H1 (cell line): ENCODE measurements at regions not wholly inside any gene's neighbourhood (a gene's known extent, or its start where the extent isn't known, plus 50 kb on each side); places are given as distances from the start of the nearest gene placed in this dataset.

ENCODE experiments used
- CTCF ChIA-PET: fragments of 300-600 bp; sonication (Branson Sonifier 250); formaldehyde crosslinking; loops from one replicate; lab custom pipeline; 2021; ENCODE audit not compliant: partially characterized antibody; lab: Charles Lee
- POLR2A ChIA-PET: fragments of 300-600 bp; sonication (Branson Sonifier 250); formaldehyde crosslinking; loops from one replicate; lab custom pipeline; 2021; ENCODE audit warnings: inconsistent platforms; ENCODE audit not compliant: partially characterized antibody; lab: Charles Lee
- DNase-seq, 2 experiments: peaks; one replicate each; pipeline versions ENCODE4 v3.0.0 to v3.0.0-alpha.2; 2010 to 2022; ENCODE audit warnings: low spot score in 2 of 2, low read depth in 1 of 2, mixed read lengths in 1 of 2
- FAIRE-seq: peaks from 2 replicates; lab custom pipeline; 2011; peaks lifted over from hg19 to GRCh38; lab: Jason Lieb, UNC
- H2AFZ ChIP-seq: 2 replicates; pipeline ENCODE4 v1.8.1; 2012; ENCODE audit warnings: low read length, inconsistent platforms
- H2AK5ac ChIP-seq: 2 replicates; pipeline ENCODE4 v1.6.1; 2013; ENCODE audit warnings: low read depth, low read length
- H2BK120ac ChIP-seq: replicated peaks from 2 replicates; pipeline ENCODE3; 2013; ENCODE audit warnings: low read depth, low read length, inconsistent platforms
- H2BK12ac ChIP-seq: 2 replicates; pipeline ENCODE4 v1.6.1; 2013; ENCODE audit warnings: low read depth, low read length
- H2BK15ac ChIP-seq: 2 replicates; pipeline ENCODE4 v1.6.1; 2013; ENCODE audit warnings: low read length
- H2BK20ac ChIP-seq: 2 replicates; pipeline ENCODE4 v1.6.1; 2013; ENCODE audit warnings: low read length
- H2BK5ac ChIP-seq: 2 replicates; pipeline ENCODE4 v1.6.1; 2013; ENCODE audit warnings: low read depth, low read length
- H3K14ac ChIP-seq: 2 replicates; pipeline ENCODE4 v1.6.1; 2013; ENCODE audit warnings: inconsistent platforms; ENCODE audit not compliant: insufficient read length
- H3K18ac ChIP-seq: 2 replicates; pipeline ENCODE4 v1.6.1; 2013; ENCODE audit warnings: low read length; ENCODE audit errors: extremely low read depth
- H3K23ac ChIP-seq: 2 replicates; pipeline ENCODE4 v1.6.1; 2013; ENCODE audit warnings: inconsistent platforms; ENCODE audit not compliant: insufficient read length
- H3K23me2 ChIP-seq: 2 replicates; pipeline ENCODE4 v1.6.1; 2013; ENCODE audit warnings: low read depth, low read length
- H3K27ac ChIP-seq: 2 replicates; pipeline ENCODE4 v1.6.1; 2011; ENCODE audit warnings: low read depth, low read length, inconsistent platforms
- H3K27me3 ChIP-seq, 4 experiments: replicated peaks in 1 of 4; 1 replicate in 1 of 4; 2 replicates in 3 of 4; pipeline versions ENCODE4 v1.6.1 to v1.8.1; 2011 to 2013; ENCODE audit warnings: low read length in 3 of 4, mild to moderate bottlenecking in 3 of 4, inconsistent platforms in 2 of 4, mixed read lengths in 2 of 4, moderate library complexity in 1 of 4; ENCODE audit not compliant: control insufficient read depth in 3 of 4, insufficient read depth in 3 of 4; ENCODE audit errors: extremely low read depth in 1 of 4
- H3K36me3 ChIP-seq, 4 experiments: 2 replicates each; pipeline versions ENCODE4 v1.6.1 to v1.8.1; 2011 to 2013; ENCODE audit warnings: mild to moderate bottlenecking in 4 of 4, low read length in 3 of 4, moderate library complexity in 2 of 4, control low read depth in 1 of 4, inconsistent platforms in 1 of 4; ENCODE audit not compliant: insufficient read depth in 4 of 4, control insufficient read depth in 2 of 4
- H3K4ac ChIP-seq: replicated peaks from 2 replicates; pipeline ENCODE3; 2013; ENCODE audit warnings: low read length, low read depth, mixed read lengths, inconsistent platforms; ENCODE audit not compliant: insufficient read length
- H3K4me1 ChIP-seq, 4 experiments: replicated peaks in 1 of 4; 1 replicate in 1 of 4; 2 replicates in 3 of 4; pipeline versions ENCODE4 v1.6.1 to v1.8.1; 2011 to 2013; ENCODE audit warnings: low read length in 3 of 4, inconsistent platforms in 2 of 4, mixed read lengths in 1 of 4; ENCODE audit not compliant: insufficient read depth in 4 of 4, control insufficient read depth in 3 of 4
- H3K4me2 ChIP-seq, 2 experiments: 2 replicates each; pipeline versions ENCODE4 v1.6.1 to v1.8.1; 2011 to 2013; ENCODE audit warnings: low read depth in 2 of 2, low read length in 2 of 2, control low read depth in 1 of 2, inconsistent platforms in 1 of 2, mild to moderate bottlenecking in 1 of 2; ENCODE audit not compliant: insufficient read depth in 1 of 2
- H3K4me3 ChIP-seq, 4 experiments: fragments of 200-600, 300-600 bp in 1 of 4; sonication (generic), shearing (Covaris generic), sonication (Bioruptor Twin) in 1 of 4; 2 replicates each; pipeline versions ENCODE4 v1.5.1 to v1.8.1; 2011 to 2016; ENCODE audit warnings: low read length in 4 of 4, low read depth in 3 of 4, control low read depth in 2 of 4, inconsistent platforms in 2 of 4, mild to moderate bottlenecking in 2 of 4, mixed read lengths in 1 of 4, moderate library complexity in 1 of 4; ENCODE audit not compliant: insufficient read depth in 2 of 4; ENCODE audit errors: extremely low read depth in 1 of 4
- H3K56ac ChIP-seq: replicated peaks from 2 replicates; pipeline ENCODE3; 2013; ENCODE audit warnings: low read depth, mild to moderate bottlenecking, mixed read lengths, low read length, inconsistent platforms; ENCODE audit not compliant: insufficient read length
- H3K79me1 ChIP-seq: 2 replicates; pipeline ENCODE4 v1.6.1; 2013; ENCODE audit warnings: low read depth, low read length, control low read depth
- H3K79me2 ChIP-seq, 2 experiments: 2 replicates each; pipeline versions ENCODE4 v1.6.1 to v1.8.1; 2012 to 2013; ENCODE audit warnings: low read length in 2 of 2, mild to moderate bottlenecking in 2 of 2, inconsistent platforms in 1 of 2; ENCODE audit not compliant: insufficient read depth in 2 of 2, control insufficient read depth in 1 of 2
- H3K9ac ChIP-seq, 4 experiments: replicated peaks in 1 of 4; 1 replicate in 1 of 4; 2 replicates in 3 of 4; pipeline versions ENCODE4 v1.6.1 to v1.8.1; 2011 to 2013; ENCODE audit warnings: low read depth in 3 of 4, low read length in 3 of 4, control low read depth in 2 of 4, mild to moderate bottlenecking in 2 of 4, moderate library complexity in 2 of 4, inconsistent platforms in 1 of 4; ENCODE audit errors: extremely low read depth in 1 of 4
- H3K9me3 ChIP-seq, 2 experiments: 2 replicates each; pipeline versions ENCODE4 v1.6.1 to v1.8.1; 2012 to 2013; ENCODE audit warnings: mild to moderate bottlenecking in 2 of 2, moderate library complexity in 2 of 2, control low read depth in 1 of 2, inconsistent platforms in 1 of 2, low read depth in 1 of 2, low read length in 1 of 2, mixed read lengths in 1 of 2; ENCODE audit not compliant: insufficient read depth in 2 of 2
- H4K20me1 ChIP-seq, 2 experiments: replicated peaks in 1 of 2; 2 replicates each; pipeline versions ENCODE3 to v1.8.1; 2011 to 2013; ENCODE audit warnings: inconsistent platforms in 2 of 2, low read length in 2 of 2, mild to moderate bottlenecking in 1 of 2; ENCODE audit not compliant: insufficient read depth in 2 of 2, control insufficient read depth in 1 of 2
- H4K5ac ChIP-seq: 2 replicates; pipeline ENCODE4 v1.6.1; 2013; ENCODE audit warnings: low read length, low read depth, mixed read lengths, inconsistent platforms; ENCODE audit not compliant: insufficient read length
- H4K8ac ChIP-seq: 2 replicates; pipeline ENCODE4 v1.8.0; 2013; ENCODE audit warnings: mild to moderate bottlenecking, moderate library complexity, low read length, inconsistent platforms; ENCODE audit not compliant: insufficient read depth; ENCODE audit errors: extremely low read depth
- H4K91ac ChIP-seq: replicated peaks from 2 replicates; pipeline ENCODE3; 2013; ENCODE audit warnings: low read length, mixed read lengths, inconsistent platforms; ENCODE audit not compliant: insufficient read length
- BRCA1 ChIP-seq: IDR thresholded peaks from 2 replicates; pipeline ENCODE4 v1.6.1; 2012; ENCODE audit warnings: low read depth, low read length, improper control_type of control experiment
- CREB1 ChIP-seq: IDR thresholded peaks from 2 replicates; pipeline ENCODE4 v1.6.1; 2012; ENCODE audit warnings: inconsistent platforms
- CTBP2 ChIP-seq: IDR thresholded peaks from 2 replicates; pipeline ENCODE4 v1.7.0; 2011; ENCODE audit warnings: borderline replicate concordance, mild to moderate bottlenecking, moderate library complexity, mixed read lengths, low read length; ENCODE audit not compliant: insufficient read depth, insufficient read length
- JUN ChIP-seq: IDR thresholded peaks from 2 replicates; pipeline ENCODE4 v1.6.1; 2011; ENCODE audit warnings: low read depth, mild to moderate bottlenecking, improper control_type of control experiment, low read length
- JUND ChIP-seq: IDR thresholded peaks from 2 replicates; pipeline ENCODE4 v1.6.1; 2011; ENCODE audit warnings: mild to moderate bottlenecking, improper control_type of control experiment, low read length
- KDM4A ChIP-seq: IDR thresholded peaks from one replicate; pipeline ENCODE4 v1.7.1; 2012; ENCODE audit warnings: low read depth, mild to moderate bottlenecking, moderate library complexity, low read length, inconsistent platforms; ENCODE audit not compliant: severe bottlenecking
- MAFK ChIP-seq: IDR thresholded peaks from 2 replicates; pipeline ENCODE4 v1.6.1; 2012; ENCODE audit warnings: low read depth, mild to moderate bottlenecking, improper control_type of control experiment, low read length
- NANOG ChIP-seq: IDR thresholded peaks from 2 replicates; pipeline ENCODE4 v1.6.1; 2011; ENCODE audit warnings: low read length, low read depth, mild to moderate bottlenecking, inconsistent platforms; ENCODE audit not compliant: insufficient read depth, poor library complexity, severe bottlenecking
- SRF ChIP-seq: IDR thresholded peaks from 2 replicates; pipeline ENCODE4 v1.6.1; 2011; ENCODE audit warnings: mild to moderate bottlenecking, low read depth, low read length, moderate library complexity
- TAF7 ChIP-seq: optimal IDR thresholded peaks from 2 replicates; pipeline ENCODE3; 2011; ENCODE audit warnings: low read depth, mild to moderate bottlenecking, inconsistent platforms, low read length, moderate library complexity, borderline replicate concordance
- TCF12 ChIP-seq: IDR thresholded peaks from 2 replicates; pipeline ENCODE4 v1.6.1; 2011; ENCODE audit warnings: low read depth, mild to moderate bottlenecking, low read length
- WGBS, 2 experiments: shearing (Covaris generic) in 1 of 2; methylation state at CpG; one replicate each; pipeline versions ENCODE4 v1.1.6 to v1.1.7; 2013 to 2015; ENCODE audit warnings: low lambda C conversion rate in 2 of 2, mixed read lengths in 2 of 2, inconsistent platforms in 1 of 2, low coverage in 1 of 2, missing lambda C conversion rate in 1 of 2; ENCODE audit not compliant: insufficient replicate concordance in 2 of 2, insufficient coverage in 1 of 2, insufficient read length in 1 of 2; ENCODE audit errors: extremely low coverage in 1 of 2, missing lambda C conversion rate in 1 of 2; 5-methylcytosine and 5-hydroxymethylcytosine counted together
- TF ChIP-seq, protein P1 (sequence below): IDR thresholded peaks from 2 replicates; pipeline ENCODE4 v1.6.1; 2012; ENCODE audit warnings: inconsistent platforms

DNA sequence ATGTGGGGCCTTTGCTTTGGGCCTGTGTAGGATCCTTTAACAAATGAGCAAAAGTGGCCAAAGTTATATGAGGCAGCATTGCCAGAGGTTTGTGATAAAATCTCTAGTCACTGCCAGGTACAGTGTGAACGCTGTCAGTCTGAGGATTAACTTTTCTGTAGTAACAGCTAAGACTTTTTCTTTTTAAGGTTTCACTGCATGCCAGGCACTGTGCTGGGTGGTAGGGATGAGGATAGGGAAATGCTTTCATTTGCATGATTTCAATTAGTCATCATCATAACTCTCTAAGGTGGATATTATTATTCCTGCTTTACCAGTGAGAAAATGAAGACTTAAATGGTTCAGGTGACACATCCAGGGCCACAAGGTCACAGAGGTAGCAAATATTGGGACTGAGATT is 79.7 kb upstream of the BMPER start:
- H2BK15ac ChIP-seq, result no peak overlapping the region
- no peak overlapping the region for H2AK5ac ChIP-seq
- H3K56ac ChIP-seq, result no peak overlapping the region
- no peaks in the 10 kb centered on the region for H3K4me1 ChIP-seq
- H2BK12ac ChIP-seq, result no peak overlapping the region
- no peak overlapping the region for H2BK120ac ChIP-seq
- H2BK20ac ChIP-seq, result no peak overlapping the region
- H4K5ac ChIP-seq, result no peak overlapping the region
- no peak overlapping the region for H3K4me3 ChIP-seq
- DNase-seq (no peak), FAIRE-seq (no peak)
- H3K18ac ChIP-seq, result no peak overlapping the region
- H3K36me3 ChIP-seq, result no peaks in the 10 kb centered on the region
- H3K4me2 ChIP-seq, result no peak overlapping the region
- ChIA-PET CTCF (interaction anchor here (1.9 to 3.3 kb wide), 2 partner anchors 10 to 18 kb away, joined by 19 to 27 read pairs; no protein-coding TSS in a partner anchor), POLR2A (no interaction called here)
- no peak overlapping the region for H3K27ac ChIP-seq
- no peaks in the 10 kb centered on the region; the same call in 1 of the 2 replicates for H3K23me2 ChIP-seq
- no peaks in the 10 kb centered on the region for H3K79me1 ChIP-seq
- no peak overlapping the region for H3K23ac ChIP-seq
- H3K27me3 ChIP-seq, result no peaks in the 10 kb centered on the region
- H3K4ac ChIP-seq, result no peak overlapping the region
- 88% methylated on average over 1 of the region's 1 CpG; no CpG with 5 or more reads in 1 of the 2 experiments for WGBS, 2 experiments
- no peak overlapping the region for H4K8ac ChIP-seq
- no peak overlapping the region for H4K91ac ChIP-seq
- no peaks in the 10 kb centered on the region for H3K79me2 ChIP-seq
- H3K9ac ChIP-seq, result no peak overlapping the region
- no peak overlapping the region for H2BK5ac ChIP-seq
- H4K20me1 ChIP-seq, result no peaks in the 10 kb centered on the region
- H3K14ac ChIP-seq, result no peak overlapping the region
- H3K9me3 ChIP-seq, result no peaks in the 10 kb centered on the region
- TF ChIP-seq TAF7 (no peak), SRF (no peak), MAFK (no peak), CREB1 (no peak), BRCA1 (no peak), JUN (no peak), KDM4A (no peak), NANOG (no peak), CTBP2 (no peak), JUND (no peak), TCF12 (no peak)
- TF ChIP-seq, protein P1, sequence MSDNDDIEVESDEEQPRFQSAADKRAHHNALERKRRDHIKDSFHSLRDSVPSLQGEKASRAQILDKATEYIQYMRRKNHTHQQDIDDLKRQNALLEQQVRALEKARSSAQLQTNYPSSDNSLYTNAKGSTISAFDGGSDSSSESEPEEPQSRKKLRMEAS, result no peak
- TF ChIP-seq, all 59 proteins: peak for 0
- H2AFZ ChIP-seq, result no peak overlapping the region
